Lung (tissue), 11 donors: ENCODE measurements at regions not wholly inside any gene's neighbourhood (a gene's known extent, or its start where the extent isn't known, plus 50 kb on each side); places are given as distances from the start of the nearest gene placed in this dataset.

ENCODE experiments used
- ATAC-seq: fragments of 200-7000 bp; cut with Tn5 transposase; one replicate; pipeline ENCODE4 v1.9.1; 2020; ENCODE audit warnings: moderate number of reproducible peaks; ENCODE audit not compliant: insufficient read depth, low FRiP score
- DNase-seq, 3 donors: peaks; one replicate each; pipeline ENCODE4 v3.0.0-alpha.2; 2013 to 2017
- H3K27ac ChIP-seq, 2 donors: one replicate each; pipeline ENCODE4 v1.5.1; 2013; ENCODE audit warnings: mild to moderate bottlenecking in 2 of 2, moderate library complexity in 2 of 2, control low read depth in 1 of 2, inconsistent platforms in 1 of 2, low read depth in 1 of 2, low read length in 1 of 2
- H3K27me3 ChIP-seq, 3 donors: one replicate each; pipeline ENCODE4 v1.5.1; 2013; ENCODE audit warnings: low read length in 2 of 3; ENCODE audit not compliant: control insufficient read depth in 3 of 3, insufficient read depth in 3 of 3
- H3K36me3 ChIP-seq, 4 donors: one replicate each; pipeline ENCODE4 v1.5.1; 2013; ENCODE audit warnings: low read length in 4 of 4, mild to moderate bottlenecking in 1 of 4, moderate library complexity in 1 of 4; ENCODE audit not compliant: control insufficient read depth in 4 of 4, insufficient read depth in 4 of 4
- H3K4me1 ChIP-seq, 5 donors: one replicate each; pipeline ENCODE4 v1.5.1; 2013; ENCODE audit warnings: low read length in 5 of 5, mild to moderate bottlenecking in 2 of 5, moderate library complexity in 1 of 5; ENCODE audit not compliant: control insufficient read depth in 5 of 5, insufficient read depth in 5 of 5
- H3K4me3 ChIP-seq: one replicate; pipeline ENCODE4 v1.5.1; 2013; ENCODE audit warnings: mild to moderate bottlenecking, control low read depth, moderate library complexity
- H3K9ac ChIP-seq, 2 donors: one replicate each; pipeline ENCODE4 v1.5.1; 2013; ENCODE audit warnings: low read length in 2 of 2, control low read depth in 1 of 2; ENCODE audit not compliant: insufficient read depth in 1 of 2
- H3K9me3 ChIP-seq, 4 donors: one replicate each; pipeline ENCODE4 v1.5.1; 2013; ENCODE audit warnings: low read length in 3 of 4, mild to moderate bottlenecking in 1 of 4, moderate library complexity in 1 of 4; ENCODE audit not compliant: control insufficient read depth in 4 of 4, insufficient read depth in 3 of 4
- whole genome bisulfite sequencing, 2 donors: extraction: QIAGEN DNeasy Blood & Tissue Kit; methylation state at CpG; one replicate each; pipeline ENCODE4 v1.1.7; 2013; 5-methylcytosine and 5-hydroxymethylcytosine counted together
- TF ChIP-seq, protein P1 (sequence below): IDR thresholded peaks from 2 replicates; pipeline ENCODE4 v1.5.1; 2012; ENCODE audit warnings: mild to moderate bottlenecking; ENCODE audit errors: control extremely low read depth, extremely low read depth
- donor health status: control.
- donor health status: control.
- donor health status: Bipolar disorder and iron deficiency.
- donor health status: healthy.
- donor health status: DM: yes; HTN: yes; CAD: no.

DNA sequence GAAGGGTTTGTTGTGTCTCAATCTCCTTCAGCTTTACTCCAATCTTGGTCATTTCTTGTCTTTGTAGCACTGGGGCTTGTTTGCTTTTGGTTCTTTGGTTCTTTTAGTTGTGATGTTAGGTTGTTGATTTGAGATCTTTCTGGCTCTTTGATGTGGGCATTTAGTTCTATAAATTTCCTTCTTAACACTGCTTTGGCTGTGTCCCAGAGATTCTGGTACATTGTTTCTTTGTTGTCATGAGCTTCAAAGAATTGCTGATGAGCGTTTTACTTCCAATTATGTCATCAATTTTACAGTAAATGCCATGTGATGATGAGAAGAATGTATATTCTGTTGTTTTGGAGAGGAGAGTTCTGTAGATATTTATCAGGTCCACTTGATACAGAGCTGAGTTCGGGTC is 353.3 kb downstream of the MAN2A1 start:
- Histone ChIP-seq H3K9ac (no peak overlapping the region), H3K4me1 (no peaks in the 10 kb centered on the region), H3K27me3 (no peaks in the 10 kb centered on the region), H3K27ac (no peak overlapping the region), H3K4me3 (no peak overlapping the region), H3K9me3 (no peaks in the 10 kb centered on the region), H3K36me3 (no peaks in the 10 kb centered on the region)
- no peak for DNase-seq
- 73 to 78% methylated on average over 2 of the region's 2 CpGs for WGBS, 2 donors
- TF ChIP-seq, protein P1, sequence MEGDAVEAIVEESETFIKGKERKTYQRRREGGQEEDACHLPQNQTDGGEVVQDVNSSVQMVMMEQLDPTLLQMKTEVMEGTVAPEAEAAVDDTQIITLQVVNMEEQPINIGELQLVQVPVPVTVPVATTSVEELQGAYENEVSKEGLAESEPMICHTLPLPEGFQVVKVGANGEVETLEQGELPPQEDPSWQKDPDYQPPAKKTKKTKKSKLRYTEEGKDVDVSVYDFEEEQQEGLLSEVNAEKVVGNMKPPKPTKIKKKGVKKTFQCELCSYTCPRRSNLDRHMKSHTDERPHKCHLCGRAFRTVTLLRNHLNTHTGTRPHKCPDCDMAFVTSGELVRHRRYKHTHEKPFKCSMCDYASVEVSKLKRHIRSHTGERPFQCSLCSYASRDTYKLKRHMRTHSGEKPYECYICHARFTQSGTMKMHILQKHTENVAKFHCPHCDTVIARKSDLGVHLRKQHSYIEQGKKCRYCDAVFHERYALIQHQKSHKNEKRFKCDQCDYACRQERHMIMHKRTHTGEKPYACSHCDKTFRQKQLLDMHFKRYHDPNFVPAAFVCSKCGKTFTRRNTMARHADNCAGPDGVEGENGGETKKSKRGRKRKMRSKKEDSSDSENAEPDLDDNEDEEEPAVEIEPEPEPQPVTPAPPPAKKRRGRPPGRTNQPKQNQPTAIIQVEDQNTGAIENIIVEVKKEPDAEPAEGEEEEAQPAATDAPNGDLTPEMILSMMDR: no peak
- ATAC-seq: no peak

DNA sequence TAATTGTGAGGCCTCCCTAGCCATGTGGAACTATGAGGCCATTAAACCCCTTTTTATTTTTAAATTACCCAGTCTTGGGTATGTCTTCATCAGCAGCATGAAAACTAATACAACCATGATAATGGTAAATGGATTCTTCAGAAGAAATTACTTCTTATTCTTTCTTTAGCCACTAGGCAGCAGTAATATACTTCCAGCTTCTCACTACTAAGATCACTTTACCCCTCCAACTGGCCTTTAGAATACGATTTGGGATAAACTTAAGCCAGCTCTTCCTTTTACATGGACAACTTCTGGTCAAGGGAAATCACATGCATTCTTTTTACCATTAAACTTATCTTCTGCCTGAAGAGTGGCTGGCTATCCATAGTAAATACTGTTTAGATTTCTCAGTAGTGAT is 355.4 kb downstream of the MAN2A1 start:
- no peak overlapping the region for H3K27ac ChIP-seq
- H3K9ac ChIP-seq: no peak overlapping the region
- WGBS, 2 donors: 54 to 56% methylated on average over 1 of the region's 1 CpG
- H3K4me3 ChIP-seq: no peak overlapping the region
- no peaks in the 10 kb centered on the region for H3K9me3 ChIP-seq
- no peaks in the 10 kb centered on the region for H3K36me3 ChIP-seq
- DNase-seq (no peak), ATAC-seq (no peak)
- H3K4me1 ChIP-seq: no peaks in the 10 kb centered on the region
- TF ChIP-seq, protein P1: no peak
- no peaks in the 10 kb centered on the region for H3K27me3 ChIP-seq

DNA sequence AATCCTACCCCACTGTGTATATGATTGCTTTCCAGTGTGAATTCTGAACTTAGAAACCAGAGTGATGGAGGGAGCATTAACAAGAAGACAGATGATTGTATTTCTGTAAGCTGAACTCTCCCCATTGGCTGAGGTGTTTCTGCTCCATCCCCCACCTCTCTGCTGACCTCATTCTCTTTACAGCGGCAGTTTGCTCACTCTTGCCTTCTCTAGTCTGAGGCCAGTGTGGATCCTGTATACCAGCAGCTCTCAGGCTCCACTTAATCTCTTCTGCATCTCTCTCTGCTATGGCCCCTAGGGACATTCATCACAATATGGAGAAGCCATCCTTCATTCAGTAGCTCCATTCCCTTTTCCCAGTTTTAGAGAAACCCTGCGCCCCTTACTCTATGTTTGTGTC is 358.8 kb downstream of the MAN2A1 start:
- Histone ChIP-seq H3K27ac (no peak overlapping the region), H3K36me3 (no peaks in the 10 kb centered on the region), H3K9ac (no peak overlapping the region), H3K27me3 (no peaks in the 10 kb centered on the region), H3K4me1 (no peaks in the 10 kb centered on the region), H3K9me3 (no peaks in the 10 kb centered on the region), H3K4me3 (no peak overlapping the region)
- no peak for ATAC-seq
- DNase-seq: no peak
- TF ChIP-seq, protein P1: no peak
- 87 to 92% methylated on average over 2 of the region's 2 CpGs for WGBS, 2 donors

DNA sequence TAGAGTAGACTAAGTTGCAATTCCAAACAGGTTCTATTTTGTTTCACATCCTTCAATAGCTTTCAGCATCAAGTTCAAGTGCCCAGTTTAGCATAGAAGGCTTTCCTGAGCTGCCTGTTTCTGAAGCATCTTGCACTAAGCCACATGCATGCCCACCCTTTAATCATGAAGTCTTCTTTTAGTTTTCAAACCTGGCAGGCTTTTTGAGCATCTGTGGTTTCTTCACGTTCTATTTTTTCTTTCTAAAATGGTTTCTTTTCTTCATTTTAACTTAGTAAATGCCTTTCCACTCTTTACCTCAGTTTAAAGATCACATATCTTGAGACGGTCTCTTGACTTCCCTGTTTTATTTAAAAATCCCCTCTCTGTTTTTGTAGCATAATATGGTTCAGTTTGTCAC is 360.1 kb downstream of the MAN2A1 start:
- TF ChIP-seq, protein P1: no peak
- Histone ChIP-seq H3K27ac (no peak overlapping the region), H3K9ac (no peak overlapping the region), H3K9me3 (no peaks in the 10 kb centered on the region), H3K36me3 (no peaks in the 10 kb centered on the region), H3K4me1 (no peaks in the 10 kb centered on the region), H3K27me3 (no peaks in the 10 kb centered on the region), H3K4me3 (no peak overlapping the region)
- ATAC-seq (no peak), DNase-seq (no peak)
- 71 to 89% methylated on average over 2 of the region's 2 CpGs for WGBS, 2 donors
